ENCODE measurements at regions not wholly inside any gene's neighbourhood (a gene's known extent, or its start where the extent isn't known, plus 50 kb on each side); places are given as distances from the start of the nearest gene placed in this dataset.

- TF ChIP-seq RAD21 (IDR thresholded peaks at IDR 0.05) (no peak), CTCF (IDR thresholded peaks at IDR 0.05; ENCODE audit: low read depth, low read length, missing input control) (no peak), REST (IDR thresholded peaks at IDR 0.05) (no peak), TAF1 (conservative IDR thresholded peaks at IDR 0.05) (no peak), EGR1 (IDR thresholded peaks at IDR 0.05; ENCODE audit: low read depth in 2 of 2) (no peak), ATF3 (IDR thresholded peaks at IDR 0.05) (no peak), ZBTB33 (IDR thresholded peaks at IDR 0.05) (no peak), RXRA (IDR thresholded peaks at IDR 0.05) (no peak)
Measured at GRCh38 chr17:54760836-54761235, 139.8 kb upstream of the TOM1L1 start.

Data from liver (tissue), 3 donors.